ENCODE measurements at regions not wholly inside any gene's neighbourhood (a gene's known extent, or its start where the extent isn't known, plus 50 kb on each side); places are given as distances from the start of the nearest gene placed in this dataset.

DNA sequence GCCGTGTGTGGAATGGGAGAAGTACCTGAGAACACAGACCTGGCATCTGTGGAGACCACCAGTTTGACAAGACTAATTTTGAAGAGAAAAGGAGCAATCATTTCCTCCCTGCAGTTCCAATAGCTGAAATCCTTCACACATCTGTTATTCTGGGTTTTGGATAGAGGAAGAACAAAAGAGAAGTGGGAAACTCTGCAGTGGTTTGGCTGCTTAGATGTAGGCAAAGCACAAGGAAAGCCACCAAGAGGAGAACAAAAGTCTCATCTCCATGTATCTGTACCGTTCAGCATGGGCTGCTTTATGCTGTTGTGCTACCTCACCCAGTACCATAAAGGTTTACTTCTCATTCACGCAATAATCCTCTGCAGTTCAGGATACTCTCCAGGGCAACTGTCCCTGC lies 153.1 kb upstream of the COL8A1 start:
- no peaks in the 10 kb centered on the region for H3K4me1 ChIP-seq
- no peak for DNase-seq (ENCODE audit: low spot score in 2 of 2)
- TF ChIP-seq, protein P1, sequence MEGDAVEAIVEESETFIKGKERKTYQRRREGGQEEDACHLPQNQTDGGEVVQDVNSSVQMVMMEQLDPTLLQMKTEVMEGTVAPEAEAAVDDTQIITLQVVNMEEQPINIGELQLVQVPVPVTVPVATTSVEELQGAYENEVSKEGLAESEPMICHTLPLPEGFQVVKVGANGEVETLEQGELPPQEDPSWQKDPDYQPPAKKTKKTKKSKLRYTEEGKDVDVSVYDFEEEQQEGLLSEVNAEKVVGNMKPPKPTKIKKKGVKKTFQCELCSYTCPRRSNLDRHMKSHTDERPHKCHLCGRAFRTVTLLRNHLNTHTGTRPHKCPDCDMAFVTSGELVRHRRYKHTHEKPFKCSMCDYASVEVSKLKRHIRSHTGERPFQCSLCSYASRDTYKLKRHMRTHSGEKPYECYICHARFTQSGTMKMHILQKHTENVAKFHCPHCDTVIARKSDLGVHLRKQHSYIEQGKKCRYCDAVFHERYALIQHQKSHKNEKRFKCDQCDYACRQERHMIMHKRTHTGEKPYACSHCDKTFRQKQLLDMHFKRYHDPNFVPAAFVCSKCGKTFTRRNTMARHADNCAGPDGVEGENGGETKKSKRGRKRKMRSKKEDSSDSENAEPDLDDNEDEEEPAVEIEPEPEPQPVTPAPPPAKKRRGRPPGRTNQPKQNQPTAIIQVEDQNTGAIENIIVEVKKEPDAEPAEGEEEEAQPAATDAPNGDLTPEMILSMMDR (IDR thresholded peaks at IDR 0.05): no peak
- no peak for TF ChIP-seq POLR2AphosphoS5 (IDR thresholded peaks at IDR 0.05)
- no peak for TF ChIP-seq POLR2A (IDR thresholded peaks at IDR 0.05)
- no peaks in the 10 kb centered on the region for H3K36me3 ChIP-seq
- H3K4me3 ChIP-seq: no peak overlapping the region
- no peaks in the 10 kb centered on the region for H3K27me3 ChIP-seq
- peaks cover 0 to 32% of the 10 kb centered on the region in 2 donors for H3K9me3 ChIP-seq
- no peak overlapping the region for H3K27ac ChIP-seq
- intact Hi-C loops (cut with DNase I; ENCODE audit: low total_unique reads): no loop called here

DNA sequence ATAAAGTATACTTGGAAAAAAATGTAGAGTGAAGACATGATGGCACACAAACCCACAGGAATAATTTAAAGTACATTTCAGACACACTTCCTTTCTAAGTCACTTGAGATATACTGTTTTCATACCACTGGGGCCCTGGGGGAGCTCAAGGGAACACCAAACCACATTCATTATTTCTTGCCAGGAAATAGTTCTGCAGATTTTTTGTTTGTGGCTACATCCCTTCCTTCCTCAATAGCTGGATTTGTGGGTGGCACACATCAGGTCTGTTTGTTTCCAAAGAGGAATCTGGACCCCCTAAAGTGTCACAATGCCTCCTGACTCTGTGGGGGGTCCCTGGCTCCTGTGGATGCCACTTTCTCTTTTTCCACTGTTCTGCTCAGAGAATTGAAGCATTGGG lies 153.5 kb upstream of the COL8A1 start:
- Histone ChIP-seq H3K27me3 (no peaks in the 10 kb centered on the region), H3K9me3 (peaks cover 0 to 31% of the 10 kb centered on the region in 2 donors), H3K36me3 (no peaks in the 10 kb centered on the region), H3K4me3 (no peak overlapping the region), H3K27ac (no peak overlapping the region), H3K4me1 (no peaks in the 10 kb centered on the region)
- intact Hi-C loops (cut with DNase I; ENCODE audit: low total_unique reads): no loop called here
- no peak for DNase-seq (ENCODE audit: low spot score in 2 of 2)
- TF ChIP-seq POLR2A (IDR thresholded peaks at IDR 0.05) (no peak), POLR2AphosphoS5 (IDR thresholded peaks at IDR 0.05) (no peak)
- TF ChIP-seq, protein P1 (IDR thresholded peaks at IDR 0.05): no peak

DNA sequence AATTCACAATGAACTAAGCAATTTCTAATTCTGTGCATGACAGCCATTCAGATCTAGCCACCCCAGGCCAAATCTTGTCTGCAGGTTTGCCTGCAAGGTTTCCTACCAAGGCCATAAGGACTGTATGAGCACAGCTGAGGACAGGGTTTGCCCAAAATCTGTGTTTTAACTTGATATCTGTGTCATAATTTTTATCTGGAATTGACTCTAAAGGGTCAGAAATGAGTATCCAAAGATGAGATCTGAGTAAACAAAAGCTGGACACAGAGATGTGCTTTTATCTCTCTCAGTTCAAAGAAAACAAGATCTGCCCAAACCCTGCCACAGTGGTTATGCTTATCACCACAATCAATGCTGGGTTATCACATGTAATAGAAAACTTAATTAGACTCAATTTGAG lies 154.6 kb upstream of the COL8A1 start:
- H3K4me3 ChIP-seq: no peak overlapping the region
- no peaks in the 10 kb centered on the region for H3K36me3 ChIP-seq
- no peak for DNase-seq (ENCODE audit: low spot score in 2 of 2)
- H3K9me3 ChIP-seq: peaks cover 3 to 24% of the 10 kb centered on the region in 2 donors
- no peaks in the 10 kb centered on the region for H3K4me1 ChIP-seq
- H3K27ac ChIP-seq: no peak overlapping the region
- H3K27me3 ChIP-seq: no peaks in the 10 kb centered on the region
- TF ChIP-seq POLR2A (IDR thresholded peaks at IDR 0.05) (no peak), POLR2AphosphoS5 (IDR thresholded peaks at IDR 0.05) (no peak)
- TF ChIP-seq, protein P1 (IDR thresholded peaks at IDR 0.05): no peak
- intact Hi-C loops (cut with DNase I; ENCODE audit: low total_unique reads): no loop called here

DNA sequence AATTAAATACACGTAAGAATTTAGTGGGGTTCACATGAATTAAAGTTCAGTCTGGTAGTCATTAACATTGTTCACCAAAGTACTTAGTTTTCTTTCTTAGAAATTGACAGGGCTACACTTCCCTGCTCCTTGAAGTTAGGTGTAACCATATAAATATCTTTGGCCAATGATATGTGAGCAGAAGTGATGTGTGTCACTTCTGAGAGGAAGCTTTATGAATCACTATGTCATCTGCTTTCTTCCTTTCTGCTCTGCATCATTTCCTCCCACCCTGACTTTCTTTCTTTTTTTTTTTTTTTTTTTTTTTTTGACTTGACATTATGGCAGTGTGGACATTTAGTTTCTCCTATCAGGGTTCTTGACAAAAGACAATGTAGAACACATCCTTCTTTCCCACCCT lies 156.2 kb upstream of the COL8A1 start:
- no peaks in the 10 kb centered on the region for H3K27me3 ChIP-seq
- peaks cover 5 to 24% of the 10 kb centered on the region in 2 donors for H3K9me3 ChIP-seq
- DNase-seq (ENCODE audit: low spot score in 2 of 2): no peak
- no peak overlapping the region for H3K27ac ChIP-seq
- no peak overlapping the region for H3K4me3 ChIP-seq
- no peaks in the 10 kb centered on the region for H3K4me1 ChIP-seq
- H3K36me3 ChIP-seq: no peaks in the 10 kb centered on the region
- TF ChIP-seq, protein P1 (IDR thresholded peaks at IDR 0.05): no peak
- TF ChIP-seq POLR2A (IDR thresholded peaks at IDR 0.05) (no peak), POLR2AphosphoS5 (IDR thresholded peaks at IDR 0.05) (no peak)
- intact Hi-C loops (cut with DNase I; ENCODE audit: low total_unique reads): no loop called here

DNA sequence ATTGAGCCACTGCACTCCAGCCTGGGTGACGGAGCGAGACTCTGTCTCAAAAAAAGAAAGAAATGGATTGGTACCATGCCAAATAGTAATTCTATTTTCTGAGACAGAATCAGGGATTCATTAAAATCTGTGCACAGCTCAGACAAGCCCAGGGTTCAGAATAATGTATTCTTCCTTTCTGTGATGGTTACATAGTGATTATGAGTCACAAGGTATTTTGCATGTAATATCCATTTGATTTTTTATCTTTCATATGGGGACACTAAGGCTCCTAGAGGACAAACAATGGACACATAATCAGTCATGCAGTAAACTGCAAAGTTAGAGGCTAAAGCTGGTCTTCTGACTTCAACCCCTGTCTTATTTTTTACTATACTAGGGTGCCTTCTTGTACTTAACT lies 156.8 kb upstream of the COL8A1 start:
- TF ChIP-seq, protein P1 (IDR thresholded peaks at IDR 0.05): no peak
- TF ChIP-seq POLR2A (IDR thresholded peaks at IDR 0.05): no peak
- no peak for TF ChIP-seq POLR2AphosphoS5 (IDR thresholded peaks at IDR 0.05)
- no peaks in the 10 kb centered on the region for H3K27me3 ChIP-seq
- intact Hi-C loops (cut with DNase I; ENCODE audit: low total_unique reads): no loop called here
- no peaks in the 10 kb centered on the region for H3K4me1 ChIP-seq
- no peak overlapping the region for H3K4me3 ChIP-seq
- no peaks in the 10 kb centered on the region for H3K36me3 ChIP-seq
- DNase-seq (ENCODE audit: low spot score in 2 of 2): no peak
- peaks cover 5 to 18% of the 10 kb centered on the region in 2 donors for H3K9me3 ChIP-seq
- no peak overlapping the region for H3K27ac ChIP-seq
